ENCODE measurements at regions not wholly inside any gene's neighbourhood (a gene's known extent, or its start where the extent isn't known, plus 50 kb on each side); places are given as distances from the start of the nearest gene placed in this dataset.

- DNase-seq: no peak
- intact Hi-C loops (cut with DNase I; ENCODE audit: low total_unique reads): no loop called here
- Histone ChIP-seq H3K36me3 (no peaks in the 10 kb centered on the region), H3K4me1 (no peaks in the 10 kb centered on the region), H3K4me3 (no peak overlapping the region), H3K27ac (no peak overlapping the region), H3K9me3 (no peaks in the 10 kb centered on the region), H3K27me3 (no peaks in the 10 kb centered on the region)
- TF ChIP-seq POLR2A (IDR thresholded peaks at IDR 0.05): no peak
- TF ChIP-seq CTCF (IDR thresholded peaks at IDR 0.05): no peak
These were observed 783.6 kb upstream of the ACVR2A start for GRCh38 chr2:147061269-147061668.

GRCh38 chr2:147057892-147058490 is 786.8 kb upstream of the ACVR2A start:
- DNase-seq: no peak
- no peaks in the 10 kb centered on the region for H3K4me1 ChIP-seq
- H3K36me3 ChIP-seq: no peaks in the 10 kb centered on the region
- H3K9me3 ChIP-seq: no peaks in the 10 kb centered on the region
- H3K27me3 ChIP-seq: no peaks in the 10 kb centered on the region
- no peak overlapping the region for H3K27ac ChIP-seq
- H3K4me3 ChIP-seq: no peak overlapping the region
- TF ChIP-seq CTCF (IDR thresholded peaks at IDR 0.05): no peak
- TF ChIP-seq POLR2A (IDR thresholded peaks at IDR 0.05): no peak
- intact Hi-C loops (cut with DNase I; ENCODE audit: low total_unique reads): no loop called here

- no peaks in the 10 kb centered on the region for H3K27me3 ChIP-seq
- intact Hi-C loops (cut with DNase I; ENCODE audit: low total_unique reads): no loop called here
- H3K4me1 ChIP-seq: no peaks in the 10 kb centered on the region
- H3K9me3 ChIP-seq: no peaks in the 10 kb centered on the region
- DNase-seq: no peak
- TF ChIP-seq POLR2A (IDR thresholded peaks at IDR 0.05): no peak
- no peak for TF ChIP-seq CTCF (IDR thresholded peaks at IDR 0.05)
- no peak overlapping the region for H3K27ac ChIP-seq
- no peaks in the 10 kb centered on the region for H3K36me3 ChIP-seq
- no peak overlapping the region for H3K4me3 ChIP-seq
These were observed 793.0 kb upstream of the ACVR2A start for GRCh38 chr2:147051814-147052213.

- TF ChIP-seq POLR2A (IDR thresholded peaks at IDR 0.05) (no peak), CTCF (IDR thresholded peaks at IDR 0.05) (no peak)
- no peaks in the 10 kb centered on the region for H3K27me3 ChIP-seq
- intact Hi-C loops (cut with DNase I; ENCODE audit: low total_unique reads): no loop called here
- no peak overlapping the region for H3K4me3 ChIP-seq
- H3K4me1 ChIP-seq: no peaks in the 10 kb centered on the region
- no peak for DNase-seq
- no peaks in the 10 kb centered on the region for H3K9me3 ChIP-seq
- no peaks in the 10 kb centered on the region for H3K36me3 ChIP-seq
- no peak overlapping the region for H3K27ac ChIP-seq
These were observed 793.6 kb upstream of the ACVR2A start for GRCh38 chr2:147051248-147051647.

GRCh38 chr2:147049957-147050356 is 794.9 kb upstream of the ACVR2A start:
- no peak for DNase-seq
- Histone ChIP-seq H3K4me1 (no peaks in the 10 kb centered on the region), H3K36me3 (no peaks in the 10 kb centered on the region), H3K27ac (no peak overlapping the region), H3K27me3 (no peaks in the 10 kb centered on the region), H3K9me3 (no peaks in the 10 kb centered on the region), H3K4me3 (no peak overlapping the region)
- intact Hi-C loops (cut with DNase I; ENCODE audit: low total_unique reads): loop anchor here (10.0 kb wide), 1 partner anchor 595 kb away; no protein-coding TSS in a partner anchor
- no peak for TF ChIP-seq POLR2A (IDR thresholded peaks at IDR 0.05)
- TF ChIP-seq CTCF (IDR thresholded peaks at IDR 0.05): no peak

Data from uterus (tissue), 3 donors.